ENCODE measurements at regions not wholly inside any gene's neighbourhood (a gene's known extent, or its start where the extent isn't known, plus 50 kb on each side); places are given as distances from the start of the nearest gene placed in this dataset.
A peak's percentile ranks its signal among the peaks of the same experiment; 100 is the strongest.

DNA sequence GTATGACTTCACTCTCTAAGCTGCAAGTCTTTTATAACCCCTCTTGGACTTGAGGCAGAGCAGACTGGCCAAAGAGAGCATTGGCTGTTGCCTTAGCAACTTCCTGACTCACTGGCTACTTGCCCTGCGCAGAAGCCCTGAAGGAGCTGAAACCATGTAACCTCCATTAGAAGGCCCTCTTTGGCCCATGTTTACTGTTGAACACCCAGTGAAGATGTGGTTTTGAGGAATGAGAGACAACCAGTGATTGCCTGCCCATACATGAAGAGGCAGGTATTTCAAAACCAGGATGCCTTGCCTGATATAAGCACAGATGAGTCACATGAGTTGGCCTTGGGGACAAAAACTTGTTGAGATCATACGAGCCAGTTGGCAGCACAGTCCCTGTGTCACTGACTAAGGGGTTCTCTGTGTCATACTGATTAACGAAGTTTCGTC lies 182.5 kb downstream of the EDN1 start:
- Mint-ChIP-seq H3K4me3 (no peak overlapping the region), H3K27ac (no peak overlapping the region), H3K36me3 (no peaks in the 10 kb centered on the region), H3K9me3 (ENCODE audit: low read depth) (no peaks in the 10 kb centered on the region), H3K4me1 (ENCODE audit: low read depth) (no peaks in the 10 kb centered on the region), H3K27me3 (peaks cover 9% of the 10 kb centered on the region)

DNA sequence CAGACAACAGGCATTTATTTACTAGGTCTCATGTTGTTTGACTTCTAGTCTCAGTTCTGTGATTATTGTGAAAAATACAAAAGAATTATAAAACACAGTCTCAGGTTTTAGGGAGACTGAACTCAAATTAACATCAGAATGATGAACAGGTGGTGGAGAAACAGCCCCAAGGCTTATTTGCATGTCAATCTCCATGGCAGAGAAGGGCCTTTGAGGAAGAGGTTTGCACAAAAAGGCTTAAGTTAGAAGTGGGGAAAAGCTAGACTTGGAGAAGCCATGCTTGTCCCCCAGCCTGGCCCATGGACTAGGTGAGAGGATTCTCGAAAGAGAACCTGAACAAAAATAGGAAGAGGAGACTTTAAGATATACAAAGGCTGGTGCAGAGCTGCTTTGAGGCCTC lies 183.3 kb downstream of the EDN1 start:
- no peak overlapping the region for H3K27ac Mint-ChIP-seq
- no peaks in the 10 kb centered on the region for H3K36me3 Mint-ChIP-seq
- no peaks in the 10 kb centered on the region for H3K9me3 Mint-ChIP-seq (ENCODE audit: low read depth)
- peaks cover 9% of the 10 kb centered on the region for H3K27me3 Mint-ChIP-seq
- H3K4me1 Mint-ChIP-seq (ENCODE audit: low read depth) = no peaks in the 10 kb centered on the region
- no peak overlapping the region for H3K4me3 Mint-ChIP-seq

DNA sequence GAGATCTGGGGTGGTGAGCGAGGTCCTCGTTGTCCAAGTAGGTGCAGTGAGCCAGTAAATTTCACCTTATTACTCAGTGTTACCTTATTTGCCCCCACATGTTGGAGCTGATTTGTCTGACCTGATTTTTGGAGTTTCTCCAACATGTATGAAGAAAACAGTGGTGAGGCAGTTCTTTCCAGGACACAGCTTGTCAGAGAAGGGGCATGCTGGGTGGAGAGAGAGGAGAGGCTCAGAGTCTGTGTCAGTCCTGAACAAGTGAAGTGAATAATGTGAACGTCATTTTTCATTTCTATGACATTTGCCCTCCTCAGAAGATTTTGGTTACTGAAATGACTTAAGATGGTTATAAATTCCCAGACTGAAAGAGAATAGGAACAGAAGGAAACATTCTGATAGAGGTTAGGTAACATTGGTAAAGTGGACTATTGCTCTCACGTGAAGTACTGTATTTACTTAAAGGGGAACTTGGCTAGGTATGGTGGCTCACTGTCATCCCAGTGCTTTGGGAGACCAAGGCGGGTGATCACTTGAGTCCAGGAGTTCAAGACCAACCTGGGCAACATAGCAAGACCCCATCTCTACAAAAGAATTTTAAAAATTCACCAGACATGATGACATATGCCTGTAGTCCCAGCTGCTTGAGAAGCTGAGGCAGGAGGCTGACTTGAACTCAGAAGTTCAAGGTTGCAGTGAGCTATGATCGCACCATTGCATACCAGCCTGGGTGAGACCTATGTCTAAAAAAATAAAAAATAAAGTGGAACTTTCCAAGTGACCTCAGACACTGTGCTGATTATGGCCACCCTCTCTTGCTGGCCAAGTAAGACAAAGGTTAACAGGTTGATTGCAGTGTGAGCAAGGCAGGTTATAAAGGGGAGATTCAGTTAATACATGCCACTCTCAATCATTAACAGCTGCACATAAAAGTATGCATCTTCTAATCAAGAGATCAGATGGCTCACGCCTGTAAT lies 184.3 kb downstream of the EDN1 start:
- H3K36me3 Mint-ChIP-seq = no peaks in the 10 kb centered on the region
- no peaks in the 10 kb centered on the region for H3K4me1 Mint-ChIP-seq (ENCODE audit: low read depth)
- H3K27ac Mint-ChIP-seq = no peak overlapping the region
- no peak overlapping the region for H3K4me3 Mint-ChIP-seq
- peaks cover 8% of the 10 kb centered on the region for H3K27me3 Mint-ChIP-seq
- H3K9me3 Mint-ChIP-seq (ENCODE audit: low read depth) = no peaks in the 10 kb centered on the region

DNA sequence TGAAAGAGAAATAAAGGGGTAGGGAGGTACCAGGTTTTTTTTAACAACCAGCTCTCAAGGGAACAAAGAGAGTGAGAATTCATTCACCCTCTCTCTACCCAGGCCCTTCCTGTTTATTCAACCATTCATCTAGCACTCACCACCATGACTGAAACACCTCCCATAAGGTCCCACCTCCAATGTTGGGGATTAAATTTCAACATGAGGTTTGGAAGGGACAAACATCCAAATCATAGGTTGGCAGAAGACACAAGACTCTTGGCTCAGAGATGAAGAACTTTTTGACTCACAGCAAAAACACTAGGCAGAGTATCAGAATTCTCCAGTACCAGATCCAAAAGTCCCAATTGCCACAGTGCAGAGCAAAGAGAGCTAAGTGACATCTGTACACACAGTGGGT lies 186.3 kb downstream of the EDN1 start:
- no peaks in the 10 kb centered on the region for H3K4me1 Mint-ChIP-seq (ENCODE audit: low read depth)
- H3K36me3 Mint-ChIP-seq = no peaks in the 10 kb centered on the region
- peaks cover 3% of the 10 kb centered on the region for H3K27me3 Mint-ChIP-seq
- no peak overlapping the region for H3K4me3 Mint-ChIP-seq
- H3K9me3 Mint-ChIP-seq (ENCODE audit: low read depth) = no peaks in the 10 kb centered on the region
- no peak overlapping the region for H3K27ac Mint-ChIP-seq

DNA sequence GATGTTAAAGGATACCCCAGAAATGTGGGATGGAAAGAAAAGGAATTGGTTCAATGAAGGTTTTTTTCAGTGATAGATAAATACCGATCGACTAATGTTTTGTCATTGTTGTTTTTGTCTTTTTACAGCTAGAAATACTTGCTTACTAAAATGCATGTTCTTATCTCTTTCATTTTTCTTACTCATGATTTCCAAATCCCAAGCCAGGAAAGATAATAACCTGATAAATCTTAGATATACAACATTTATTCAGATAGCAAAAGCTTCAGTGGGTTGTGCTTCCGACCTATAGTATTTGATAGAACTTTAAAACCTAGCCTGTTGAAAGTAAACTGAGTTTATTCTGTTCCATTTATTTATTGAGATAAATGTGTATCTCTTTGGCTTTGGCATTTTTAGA lies 187.5 kb downstream of the EDN1 start:
- Mint-ChIP-seq H3K27ac (no peak overlapping the region), H3K36me3 (no peaks in the 10 kb centered on the region), H3K27me3 (peaks cover 3% of the 10 kb centered on the region), H3K4me3 (no peak overlapping the region), H3K9me3 (ENCODE audit: low read depth) (no peaks in the 10 kb centered on the region), H3K4me1 (ENCODE audit: low read depth) (no peaks in the 10 kb centered on the region)

DNA sequence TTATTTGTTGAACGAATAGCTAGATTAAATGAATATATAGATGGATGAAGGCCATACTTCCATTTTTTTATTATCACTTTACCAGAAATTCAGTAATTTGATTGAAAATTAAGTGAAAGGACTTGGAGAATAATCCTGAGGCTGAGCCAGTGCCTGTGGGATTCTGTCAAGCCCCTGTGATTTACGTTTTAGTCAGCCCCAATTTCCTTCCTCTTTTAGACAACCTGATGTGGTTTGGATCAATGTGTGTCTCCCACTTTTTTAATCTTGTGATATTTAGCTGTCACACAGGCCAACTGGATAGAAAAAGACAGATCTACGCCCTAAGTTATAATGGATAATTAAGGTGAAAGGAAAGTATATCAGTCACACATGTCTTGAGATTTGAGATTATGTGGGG lies 188.8 kb downstream of the EDN1 start:
- Mint-ChIP-seq H3K27ac (no peak overlapping the region), H3K4me1 (ENCODE audit: low read depth) (peaks cover 9% of the 10 kb centered on the region), H3K4me3 (no peak overlapping the region), H3K9me3 (ENCODE audit: low read depth) (no peaks in the 10 kb centered on the region), H3K27me3 (peaks cover 3% of the 10 kb centered on the region), H3K36me3 (no peaks in the 10 kb centered on the region)

DNA sequence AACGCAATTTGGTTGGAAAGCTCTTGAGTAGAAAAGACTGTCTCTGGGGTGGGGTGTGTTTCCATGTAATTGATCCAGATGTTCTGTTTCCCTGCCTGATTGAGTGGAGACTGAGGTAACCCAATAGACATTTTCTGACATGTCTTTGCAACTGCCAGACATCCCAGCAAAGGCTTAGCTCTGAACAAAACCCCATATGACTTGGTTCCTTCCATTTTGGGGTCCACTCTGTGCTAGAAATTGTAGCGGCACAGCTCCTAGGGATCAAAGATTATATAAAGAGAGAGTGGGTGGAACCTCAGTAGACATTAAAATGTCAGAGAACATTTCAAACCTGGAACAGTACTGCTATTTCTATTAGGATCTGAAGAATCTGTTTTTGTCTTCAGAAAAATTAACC lies 189.3 kb downstream of the EDN1 start:
- Mint-ChIP-seq H3K27ac (no peak overlapping the region), H3K9me3 (ENCODE audit: low read depth) (no peaks in the 10 kb centered on the region), H3K4me1 (ENCODE audit: low read depth) (peaks cover 10% of the 10 kb centered on the region), H3K36me3 (no peaks in the 10 kb centered on the region), H3K4me3 (no peak overlapping the region), H3K27me3 (peaks cover 3% of the 10 kb centered on the region)

DNA sequence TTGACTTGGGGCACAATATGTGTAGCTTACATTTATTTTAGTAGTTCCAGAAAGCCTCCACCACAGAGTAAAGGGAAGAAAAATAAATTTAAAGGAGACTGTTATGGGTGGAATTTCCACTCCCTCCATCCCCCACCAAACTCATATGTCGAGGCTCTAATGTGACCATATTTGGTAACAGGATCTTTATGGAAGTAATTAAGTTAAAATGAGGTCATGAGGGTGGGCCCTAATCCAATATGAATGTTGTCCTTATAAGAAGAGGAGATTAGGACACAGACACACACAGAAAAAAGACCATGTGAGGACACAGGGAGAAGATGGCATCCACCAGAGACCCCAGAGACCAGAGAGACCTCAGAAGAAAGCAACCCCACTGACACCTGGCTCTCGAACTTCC lies 189.7 kb downstream of the EDN1 start:
- H3K9me3 Mint-ChIP-seq (ENCODE audit: low read depth) = no peaks in the 10 kb centered on the region
- peaks cover 3% of the 10 kb centered on the region for H3K27me3 Mint-ChIP-seq
- H3K4me3 Mint-ChIP-seq = no peak overlapping the region
- no peak overlapping the region for H3K27ac Mint-ChIP-seq
- no peaks in the 10 kb centered on the region for H3K36me3 Mint-ChIP-seq
- peaks cover 10% of the 10 kb centered on the region for H3K4me1 Mint-ChIP-seq (ENCODE audit: low read depth)

DNA sequence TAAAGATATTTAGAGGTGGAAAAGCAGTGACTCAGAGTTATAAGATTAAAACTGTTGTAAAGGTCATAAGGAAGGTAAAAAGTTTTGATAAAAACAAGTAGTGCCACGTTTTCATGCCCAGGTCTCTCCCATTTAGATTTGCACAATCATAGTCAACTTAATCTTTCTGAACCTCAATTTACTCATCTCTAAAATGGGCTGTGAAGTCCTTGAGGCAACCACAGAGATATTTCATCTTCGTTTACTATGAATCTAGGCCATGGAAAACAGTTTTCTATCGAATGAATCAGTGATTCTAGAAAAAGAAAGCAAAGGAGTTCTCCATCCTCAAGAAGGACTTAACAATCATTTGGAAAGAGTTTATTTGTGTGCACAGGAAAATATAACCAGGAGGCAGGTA lies 190.2 kb downstream of the EDN1 start:
- Mint-ChIP-seq H3K4me1 (ENCODE audit: low read depth) (peaks cover 10% of the 10 kb centered on the region), H3K9me3 (ENCODE audit: low read depth) (no peaks in the 10 kb centered on the region), H3K27ac (no peak overlapping the region), H3K4me3 (no peak overlapping the region), H3K36me3 (no peaks in the 10 kb centered on the region), H3K27me3 (peaks cover 3% of the 10 kb centered on the region)

DNA sequence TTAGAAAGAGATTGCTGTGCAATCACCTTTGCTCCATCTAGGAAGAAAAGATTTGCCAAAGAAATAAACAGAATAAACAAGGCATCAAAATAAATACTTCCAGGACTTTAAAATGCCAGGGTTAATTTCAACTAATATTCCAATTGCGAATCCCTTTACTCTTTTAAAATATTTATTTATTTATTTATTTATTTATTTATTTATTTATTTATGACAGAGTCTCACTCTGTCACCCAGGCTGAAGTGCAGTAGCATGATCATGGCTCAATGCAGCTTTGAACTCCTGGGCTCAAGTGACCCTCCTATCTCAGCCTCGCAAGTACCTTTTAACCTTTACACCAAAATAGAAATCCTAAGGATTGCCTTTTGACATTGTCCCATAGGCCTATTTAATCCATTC lies 191.1 kb downstream of the EDN1 start:
- Mint-ChIP-seq H3K27ac (no peak overlapping the region), H3K4me1 (ENCODE audit: low read depth) (peaks cover 10% of the 10 kb centered on the region), H3K4me3 (no peak overlapping the region), H3K27me3 (peaks cover 3% of the 10 kb centered on the region), H3K9me3 (ENCODE audit: low read depth) (no peaks in the 10 kb centered on the region), H3K36me3 (no peaks in the 10 kb centered on the region)

DNA sequence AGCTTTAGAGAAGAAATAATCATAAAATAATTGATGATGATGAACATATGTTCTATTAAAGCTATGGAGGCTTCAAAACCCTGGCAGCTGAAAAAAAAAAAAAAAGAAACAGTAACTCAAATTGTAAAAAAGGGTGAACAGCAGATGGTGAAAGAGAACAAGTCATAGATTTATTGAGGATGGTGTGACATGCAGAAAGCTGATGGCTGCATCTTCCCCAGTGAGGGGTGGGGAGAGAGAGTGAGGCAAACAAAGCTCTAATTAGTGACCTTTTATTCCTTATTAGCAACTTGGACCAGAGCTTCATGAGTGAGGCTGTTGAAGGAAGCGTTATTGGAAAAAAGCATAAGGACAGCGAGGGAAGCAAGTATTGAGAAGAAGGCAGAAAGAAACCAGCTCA lies 191.7 kb downstream of the EDN1 start:
- Mint-ChIP-seq H3K27ac (no peak overlapping the region), H3K9me3 (ENCODE audit: low read depth) (no peaks in the 10 kb centered on the region), H3K36me3 (no peaks in the 10 kb centered on the region), H3K4me3 (no peak overlapping the region), H3K4me1 (ENCODE audit: low read depth) (peaks cover 10% of the 10 kb centered on the region), H3K27me3 (peaks cover 3% of the 10 kb centered on the region)

DNA sequence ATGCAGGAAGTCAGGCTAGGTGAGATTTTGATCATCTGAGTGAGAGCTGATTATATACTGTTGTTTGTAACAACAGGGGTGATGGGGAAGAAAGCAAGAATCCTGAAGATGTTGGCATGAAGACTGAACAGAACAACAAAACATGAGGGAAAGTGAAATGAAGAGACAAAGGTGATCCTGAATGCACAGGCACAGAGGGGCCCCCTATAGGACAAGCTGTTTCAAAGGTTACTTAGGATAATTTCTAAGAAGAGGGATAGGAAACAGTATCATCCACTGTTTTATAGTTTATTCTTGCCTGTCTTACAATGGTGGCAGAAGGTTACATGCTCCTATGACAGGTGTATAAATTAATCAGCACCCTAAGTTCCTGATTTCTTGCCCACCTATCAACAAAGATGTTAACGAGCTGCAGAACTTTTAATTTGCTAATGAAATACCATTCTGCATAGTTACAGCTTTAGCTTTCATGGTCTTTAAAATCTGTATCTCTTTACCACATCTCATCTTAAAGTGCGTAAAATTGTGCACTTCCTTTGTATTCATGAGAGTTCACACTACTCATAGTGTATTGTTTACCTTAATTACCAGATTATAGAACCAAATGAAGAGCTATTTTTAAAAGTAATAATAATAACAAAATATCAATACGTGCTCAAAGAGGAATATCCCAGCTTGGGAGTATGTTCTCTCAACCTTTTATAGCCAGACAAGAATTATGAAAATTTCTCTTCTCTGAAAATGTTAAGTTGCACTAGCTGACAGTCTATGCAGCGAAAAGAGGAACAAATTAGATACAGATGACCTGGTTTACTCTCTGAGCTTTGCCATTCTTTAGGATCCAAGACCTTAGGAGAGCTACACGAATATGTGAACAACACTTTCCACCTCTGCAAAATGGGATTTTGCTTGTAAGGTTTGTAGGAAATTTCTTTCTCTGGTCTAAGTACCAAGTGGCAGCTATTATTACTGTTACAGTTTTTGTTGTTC lies 192.5 kb downstream of the EDN1 start:
- Mint-ChIP-seq H3K27ac (no peak overlapping the region), H3K27me3 (no peaks in the 10 kb centered on the region), H3K36me3 (no peaks in the 10 kb centered on the region), H3K4me3 (peak overlapping the region; percentile 69), H3K9me3 (ENCODE audit: low read depth) (no peaks in the 10 kb centered on the region), H3K4me1 (ENCODE audit: low read depth) (peaks cover 10% of the 10 kb centered on the region)

DNA sequence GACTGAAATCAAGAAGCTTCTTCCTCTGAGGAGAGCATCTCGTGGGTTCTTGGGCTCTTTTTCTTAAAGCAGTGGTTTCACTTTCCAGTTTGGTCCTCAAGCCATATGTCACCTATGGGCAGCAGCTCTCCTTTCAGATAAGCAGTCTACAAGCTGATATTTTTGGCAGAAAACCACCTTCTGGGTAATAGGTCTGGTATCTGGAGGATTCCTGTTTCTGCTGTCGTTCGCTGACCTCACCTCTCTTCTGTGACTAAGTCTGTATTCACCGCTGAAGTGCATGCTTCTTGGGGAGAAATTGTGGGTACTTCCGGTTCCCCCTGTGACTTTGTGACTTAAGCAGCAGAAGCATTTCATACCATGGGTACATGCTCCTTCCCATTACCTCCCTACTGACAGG lies 193.6 kb downstream of the EDN1 start:
- Mint-ChIP-seq H3K27ac (no peak overlapping the region), H3K4me1 (ENCODE audit: low read depth) (peaks cover 10% of the 10 kb centered on the region), H3K27me3 (no peaks in the 10 kb centered on the region)

DNA sequence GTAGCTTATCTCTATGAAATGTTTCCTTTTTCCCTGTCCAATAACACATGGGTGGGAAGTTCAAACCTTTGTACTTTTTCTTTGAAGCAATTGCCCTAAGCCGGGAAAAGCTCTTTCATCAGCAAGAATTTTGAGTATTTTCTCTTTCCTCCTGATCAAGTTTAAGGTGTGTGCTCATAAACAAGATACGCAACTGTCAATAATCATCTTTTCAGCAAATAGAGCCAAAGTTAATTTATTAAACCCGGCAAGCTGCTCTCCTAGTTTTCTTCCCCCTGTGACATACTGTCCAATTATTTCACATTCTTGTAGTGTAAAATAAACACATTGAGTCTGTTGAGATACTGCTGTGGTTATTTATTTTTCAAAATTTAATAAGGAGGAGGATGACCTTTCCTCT lies 194.4 kb downstream of the EDN1 start:
- no peaks in the 10 kb centered on the region for H3K9me3 Mint-ChIP-seq (ENCODE audit: low read depth)
- H3K4me3 Mint-ChIP-seq = no peak overlapping the region

More for the DNA sequence above, 193.6 kb downstream of the EDN1 start:
- H3K4me3 Mint-ChIP-seq = peak overlapping the region; percentile 69
- no peaks in the 10 kb centered on the region for H3K36me3 Mint-ChIP-seq
- H3K9me3 Mint-ChIP-seq (ENCODE audit: low read depth) = no peaks in the 10 kb centered on the region

DNA sequence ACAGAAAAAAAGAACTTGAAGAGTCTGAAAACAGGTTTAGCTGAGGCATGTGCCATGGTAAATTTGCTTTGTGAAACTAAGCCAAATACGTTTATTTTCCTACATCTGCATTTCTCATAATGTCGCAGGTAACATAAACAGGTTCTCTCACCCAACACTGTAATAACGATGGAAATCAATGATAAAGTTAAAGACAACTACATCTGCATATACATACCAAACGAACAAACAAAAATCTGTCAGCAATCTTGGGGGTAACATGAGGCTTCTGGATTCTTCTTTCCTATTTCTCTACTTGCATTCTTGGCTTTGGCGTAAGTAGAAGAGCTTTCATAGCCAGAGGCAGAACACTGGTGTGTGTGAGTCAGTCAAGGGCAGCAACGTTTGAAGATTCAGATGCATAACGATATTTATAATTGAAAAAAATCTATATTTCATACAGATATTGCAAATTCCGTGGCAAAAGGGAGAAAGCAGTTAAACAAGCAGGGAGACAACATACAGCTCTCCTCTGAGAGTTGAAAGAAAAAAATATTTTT lies 195.1 kb downstream of the EDN1 start:
- Mint-ChIP-seq H3K36me3 (no peaks in the 10 kb centered on the region), H3K27me3 (no peaks in the 10 kb centered on the region), H3K27ac (no peak overlapping the region), H3K9me3 (ENCODE audit: low read depth) (no peaks in the 10 kb centered on the region), H3K4me1 (ENCODE audit: low read depth) (peaks cover 10% of the 10 kb centered on the region), H3K4me3 (no peak overlapping the region)

More for the DNA sequence above, 194.4 kb downstream of the EDN1 start:
- Mint-ChIP-seq H3K4me1 (ENCODE audit: low read depth) (peaks cover 10% of the 10 kb centered on the region), H3K27ac (no peak overlapping the region), H3K27me3 (no peaks in the 10 kb centered on the region), H3K36me3 (no peaks in the 10 kb centered on the region)
